HCT116 (cell line): ENCODE measurements at regions not wholly inside any gene's neighbourhood (a gene's known extent, or its start where the extent isn't known, plus 50 kb on each side); places are given as distances from the start of the nearest gene placed in this dataset.

Experiments
- ATAC-seq: fragments of 200-7000 bp; cut with Tn5 transposase; 2 replicates; pipeline ENCODE4 v1.9.1; 2020; ENCODE audit warnings: mild to moderate bottlenecking, moderate library complexity
- BruUV-seq: library from RNA; stranded (reverse); fragments of 400-500 nt; replicated peaks from 2 replicates; lab custom pipeline; 2021; lab: Mats Ljungman, UMichigan
- CTCF ChIA-PET: fragments of 300-600 bp; sonication (Branson Sonifier 250); formaldehyde crosslinking; loops from one replicate; lab custom pipeline; 2021; ENCODE audit warnings: antibody characterized with exemption; lab: Charles Lee
- POLR2A ChIA-PET: fragments of 300-600, 350-600 bp; sonication (Branson Sonifier 250); formaldehyde crosslinking; loops from one replicate; lab custom pipeline; 2021; ENCODE audit warnings: antibody characterized with exemption; lab: Charles Lee
- RAD21 ChIA-PET, 2 experiments: fragments of 300-600 bp; sonication (Branson Sonifier 250); formaldehyde crosslinking; loops; one replicate each; lab custom pipeline; 2023; ENCODE audit warnings: low total read pairs in 2 of 2; ENCODE audit not compliant: uncharacterized antibody in 2 of 2, unreplicated experiment in 2 of 2, low non-redundant PET in 1 of 2; lab: Charles Lee
- DNase-seq: peaks from one replicate; pipeline ENCODE4 v3.0.0-alpha.2; 2010; ENCODE audit warnings: low read depth, low spot score
- H2AFZ ChIP-seq: fragments of 200-600 bp; shearing (Covaris generic), sonication (generic); 2 replicates; pipeline ENCODE4 v1.6.1; 2017; ENCODE audit warnings: low read depth, mixed run types, mixed read lengths, antibody characterized with exemption, low read length; ENCODE audit not compliant: poor library complexity, severe bottlenecking
- H3K27ac ChIP-seq: 2 replicates; pipeline ENCODE4 v1.5.1; 2012; ENCODE audit warnings: low read depth, low read length
- H3K27me3 ChIP-seq: fragments of 200-600 bp; sonication (generic); 2 replicates; pipeline ENCODE4 v1.6.1; 2016; ENCODE audit warnings: mixed run types, low read length, mixed read lengths; ENCODE audit not compliant: insufficient read depth
- H3K36me3 ChIP-seq, 2 experiments: fragments of 200-500 bp in 1 of 2; fragments of 200-600 bp in 1 of 2; sonication (Bioruptor generic) in 1 of 2; sonication (generic) in 1 of 2; 2 replicates each; pipeline versions ENCODE4 v1.5.1 to v1.6.1; 2014 to 2016; ENCODE audit warnings: low read length in 2 of 2, inconsistent platforms in 1 of 2, mixed read lengths in 1 of 2, mixed run types in 1 of 2; ENCODE audit not compliant: insufficient read depth in 2 of 2, control insufficient read depth in 1 of 2
- H3K4me1 ChIP-seq, 2 experiments: fragments of 200-600 bp in 1 of 2; sonication (generic) in 1 of 2; 2 replicates each; pipeline versions ENCODE4 v1.5.1 to v1.6.1; 2012 to 2017; ENCODE audit warnings: low read length in 2 of 2, inconsistent platforms in 1 of 2, mild to moderate bottlenecking in 1 of 2, mixed read lengths in 1 of 2, mixed run types in 1 of 2, moderate library complexity in 1 of 2; ENCODE audit not compliant: insufficient read depth in 2 of 2, control insufficient read depth in 1 of 2
- H3K4me2 ChIP-seq: fragments of 200-600 bp; sonication (generic); 2 replicates; pipeline ENCODE4 v1.6.1; 2017; ENCODE audit warnings: mixed run types, low read length, mixed read lengths
- H3K4me3 ChIP-seq, 2 experiments: fragments of 200-600 bp in 1 of 2; sonication (generic) in 1 of 2; replicated peaks in 1 of 2; 2 replicates each; pipeline ENCODE4 v1.5.1; 2011 to 2016; ENCODE audit warnings: low read length in 2 of 2, control low read depth in 1 of 2, low read depth in 1 of 2, mild to moderate bottlenecking in 1 of 2, mixed read lengths in 1 of 2, mixed run types in 1 of 2
- H3K79me2 ChIP-seq: fragments of 200-600 bp; sonication (generic); 2 replicates; pipeline ENCODE4 v1.6.1; 2017; ENCODE audit warnings: mild to moderate bottlenecking, mixed run types, low read length, moderate library complexity, mixed read lengths; ENCODE audit not compliant: insufficient read depth
- H3K9ac ChIP-seq: fragments of 200-600 bp; sonication (generic); 2 replicates; pipeline ENCODE4 v1.6.1; 2016; ENCODE audit warnings: low read length, mixed read lengths
- H3K9me2 ChIP-seq: fragments of 200-600 bp; sonication (generic), shearing (Covaris generic); 2 replicates; pipeline ENCODE4 v1.6.1; 2017; ENCODE audit warnings: mixed run types, mild to moderate bottlenecking, moderate library complexity; ENCODE audit not compliant: insufficient read depth
- H3K9me3 ChIP-seq, 2 experiments: fragments of 200-500 bp in 1 of 2; fragments of 200-600 bp in 1 of 2; sonication (Bioruptor generic) in 1 of 2; sonication (generic) in 1 of 2; 2 replicates each; pipeline ENCODE4 v1.6.1; 2014 to 2017; ENCODE audit warnings: low read length in 2 of 2, mixed read lengths in 2 of 2, inconsistent platforms in 1 of 2, low read depth in 1 of 2, mild to moderate bottlenecking in 1 of 2, mixed run types in 1 of 2, moderate library complexity in 1 of 2; ENCODE audit not compliant: control insufficient read depth in 1 of 2, insufficient read depth in 1 of 2
- H4K20me1 ChIP-seq: fragments of 200-600 bp; sonication (generic), shearing (Covaris generic); 2 replicates; pipeline ENCODE4 v1.6.1; 2017; ENCODE audit warnings: mixed run types, mild to moderate bottlenecking, moderate library complexity; ENCODE audit not compliant: insufficient read depth
- CBX3 ChIP-seq: IDR thresholded peaks from 2 replicates; pipeline ENCODE4 v1.6.1; 2012; ENCODE audit warnings: low read depth
- EGR1 ChIP-seq: IDR thresholded peaks from 2 replicates; pipeline ENCODE4 v1.6.1; 2012; ENCODE audit warnings: low read depth
- EZH2 ChIP-seq: fragments of 200-600 bp; sonication (generic); IDR thresholded peaks from 2 replicates; pipeline ENCODE4 v1.6.1; 2017; ENCODE audit warnings: antibody characterized with exemption, mixed run types
- EZH2phosphoT487 ChIP-seq: fragments of 200-600 bp; IDR thresholded peaks from 2 replicates; pipeline ENCODE4 v1.6.1; 2018; ENCODE audit warnings: antibody characterized with exemption, borderline replicate concordance
- JUND ChIP-seq: IDR thresholded peaks from 2 replicates; pipeline ENCODE4 v1.6.1; 2012
- POLR2A ChIP-seq: IDR thresholded peaks from 2 replicates; pipeline ENCODE4 v1.7.0; 2011; ENCODE audit warnings: borderline replicate concordance; ENCODE audit not compliant: insufficient read depth, insufficient read length; ENCODE audit errors: extremely low read depth
- POLR2AphosphoS5 ChIP-seq: IDR thresholded peaks from 2 replicates; pipeline ENCODE4 v1.6.1; 2011; ENCODE audit warnings: mild to moderate bottlenecking, low read depth, low read length, moderate library complexity
- RAD21 ChIP-seq: IDR thresholded peaks from 2 replicates; pipeline ENCODE4 v1.6.1; 2012; ENCODE audit warnings: low read depth, mild to moderate bottlenecking
- YY1 ChIP-seq: IDR thresholded peaks from 2 replicates; pipeline ENCODE4 v1.6.1; 2011; ENCODE audit warnings: low read length, low read depth, moderate library complexity, mild to moderate bottlenecking; ENCODE audit not compliant: insufficient replicate concordance; ENCODE audit errors: extremely low read depth
- ZFX ChIP-seq: fragments of 450-650 bp; IDR thresholded peaks from 2 replicates; pipeline ENCODE4 v1.6.1; 2017
- intact Hi-C: fragments of 100-400 bp; cut with micrococcal nuclease; formaldehyde crosslinking; loops from 2 replicates; pipeline ENCODE4 v1.10.0; 2022
- TF ChIP-seq, protein P1 (sequence below), 3 experiments: fragments of 200-600 bp in 1 of 3; sonication (generic) in 1 of 3; IDR thresholded peaks in 2 of 3; conservative IDR thresholded peaks in 1 of 3; 2 replicates each; pipeline ENCODE4 v1.5.1; 2012 to 2017; ENCODE audit warnings: low read depth in 2 of 3, low read length in 2 of 3, antibody characterized with exemption in 1 of 3, borderline replicate concordance in 1 of 3, control low read depth in 1 of 3, mild to moderate bottlenecking in 1 of 3, mixed read lengths in 1 of 3, mixed run types in 1 of 3, moderate library complexity in 1 of 3; ENCODE audit not compliant: insufficient read depth in 1 of 3
- TF ChIP-seq, protein P2 (sequence below): IDR thresholded peaks from 2 replicates; pipeline ENCODE4 v1.6.1; 2012; ENCODE audit warnings: low read depth

DNA sequence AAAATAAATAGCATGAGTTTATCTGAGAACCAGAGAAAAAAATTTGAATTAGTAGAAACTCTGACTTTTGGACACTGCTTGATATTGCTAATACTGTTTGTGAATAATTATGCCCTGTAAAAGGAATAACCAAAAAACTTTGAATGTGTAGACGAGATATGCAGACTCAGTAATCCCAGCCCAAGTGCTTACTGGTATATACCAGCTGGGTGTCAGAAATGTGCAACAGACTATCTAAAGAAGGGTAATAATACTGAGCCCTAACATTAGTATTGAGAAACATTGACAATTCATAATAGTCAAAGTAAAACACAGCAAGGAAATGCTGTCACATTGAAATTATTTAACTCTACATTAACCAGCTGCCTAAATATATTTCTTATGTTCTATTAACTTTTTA lies 60.5 kb upstream of the ZC3H15 start:
- Histone ChIP-seq H3K4me3 (no peak overlapping the region), H3K4me1 (no peaks in the 10 kb centered on the region), H2AFZ (no peak overlapping the region), H3K9me3 (no peaks in the 10 kb centered on the region), H3K36me3 (no peaks in the 10 kb centered on the region), H3K9ac (no peak overlapping the region), H3K27me3 (no peaks in the 10 kb centered on the region), H4K20me1 (no peaks in the 10 kb centered on the region), H3K9me2 (no peaks in the 10 kb centered on the region), H3K27ac (no peak overlapping the region), H3K4me2 (no peak overlapping the region), H3K79me2 (no peaks in the 10 kb centered on the region)
- intact Hi-C loops = no loop called here
- ChIA-PET CTCF (no interaction called here), POLR2A (no interaction called here), RAD21 (no interaction called here)
- DNase-seq (no peak), ATAC-seq (no peak)
- TF ChIP-seq, protein P1, sequence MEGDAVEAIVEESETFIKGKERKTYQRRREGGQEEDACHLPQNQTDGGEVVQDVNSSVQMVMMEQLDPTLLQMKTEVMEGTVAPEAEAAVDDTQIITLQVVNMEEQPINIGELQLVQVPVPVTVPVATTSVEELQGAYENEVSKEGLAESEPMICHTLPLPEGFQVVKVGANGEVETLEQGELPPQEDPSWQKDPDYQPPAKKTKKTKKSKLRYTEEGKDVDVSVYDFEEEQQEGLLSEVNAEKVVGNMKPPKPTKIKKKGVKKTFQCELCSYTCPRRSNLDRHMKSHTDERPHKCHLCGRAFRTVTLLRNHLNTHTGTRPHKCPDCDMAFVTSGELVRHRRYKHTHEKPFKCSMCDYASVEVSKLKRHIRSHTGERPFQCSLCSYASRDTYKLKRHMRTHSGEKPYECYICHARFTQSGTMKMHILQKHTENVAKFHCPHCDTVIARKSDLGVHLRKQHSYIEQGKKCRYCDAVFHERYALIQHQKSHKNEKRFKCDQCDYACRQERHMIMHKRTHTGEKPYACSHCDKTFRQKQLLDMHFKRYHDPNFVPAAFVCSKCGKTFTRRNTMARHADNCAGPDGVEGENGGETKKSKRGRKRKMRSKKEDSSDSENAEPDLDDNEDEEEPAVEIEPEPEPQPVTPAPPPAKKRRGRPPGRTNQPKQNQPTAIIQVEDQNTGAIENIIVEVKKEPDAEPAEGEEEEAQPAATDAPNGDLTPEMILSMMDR (IDR thresholded peaks at IDR 0.05 in 2 of 3, conservative IDR thresholded peaks at IDR 0.05 in 1 of 3; ENCODE audit: borderline replicate concordance in 1 of 3, insufficient read depth in 1 of 3, low read depth in 2 of 3, low read length in 2 of 3) = no peak
- TF ChIP-seq EZH2phosphoT487 (no peak), JUND (no peak), YY1 (no peak), CBX3 (no peak), ZFX (no peak), POLR2AphosphoS5 (no peak), POLR2A (no peak), RAD21 (no peak), EGR1 (no peak), EZH2 (no peak)
- TF ChIP-seq, protein P2, sequence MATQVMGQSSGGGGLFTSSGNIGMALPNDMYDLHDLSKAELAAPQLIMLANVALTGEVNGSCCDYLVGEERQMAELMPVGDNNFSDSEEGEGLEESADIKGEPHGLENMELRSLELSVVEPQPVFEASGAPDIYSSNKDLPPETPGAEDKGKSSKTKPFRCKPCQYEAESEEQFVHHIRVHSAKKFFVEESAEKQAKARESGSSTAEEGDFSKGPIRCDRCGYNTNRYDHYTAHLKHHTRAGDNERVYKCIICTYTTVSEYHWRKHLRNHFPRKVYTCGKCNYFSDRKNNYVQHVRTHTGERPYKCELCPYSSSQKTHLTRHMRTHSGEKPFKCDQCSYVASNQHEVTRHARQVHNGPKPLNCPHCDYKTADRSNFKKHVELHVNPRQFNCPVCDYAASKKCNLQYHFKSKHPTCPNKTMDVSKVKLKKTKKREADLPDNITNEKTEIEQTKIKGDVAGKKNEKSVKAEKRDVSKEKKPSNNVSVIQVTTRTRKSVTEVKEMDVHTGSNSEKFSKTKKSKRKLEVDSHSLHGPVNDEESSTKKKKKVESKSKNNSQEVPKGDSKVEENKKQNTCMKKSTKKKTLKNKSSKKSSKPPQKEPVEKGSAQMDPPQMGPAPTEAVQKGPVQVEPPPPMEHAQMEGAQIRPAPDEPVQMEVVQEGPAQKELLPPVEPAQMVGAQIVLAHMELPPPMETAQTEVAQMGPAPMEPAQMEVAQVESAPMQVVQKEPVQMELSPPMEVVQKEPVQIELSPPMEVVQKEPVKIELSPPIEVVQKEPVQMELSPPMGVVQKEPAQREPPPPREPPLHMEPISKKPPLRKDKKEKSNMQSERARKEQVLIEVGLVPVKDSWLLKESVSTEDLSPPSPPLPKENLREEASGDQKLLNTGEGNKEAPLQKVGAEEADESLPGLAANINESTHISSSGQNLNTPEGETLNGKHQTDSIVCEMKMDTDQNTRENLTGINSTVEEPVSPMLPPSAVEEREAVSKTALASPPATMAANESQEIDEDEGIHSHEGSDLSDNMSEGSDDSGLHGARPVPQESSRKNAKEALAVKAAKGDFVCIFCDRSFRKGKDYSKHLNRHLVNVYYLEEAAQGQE = no peak
- no TSS peak for BruUV-seq
